Gastrocnemius medialis (tissue), 4 donors: ENCODE measurements at regions not wholly inside any gene's neighbourhood (a gene's known extent, or its start where the extent isn't known, plus 50 kb on each side); places are given as distances from the start of the nearest gene placed in this dataset.

Source experiments
- ATAC-seq, 2 donors: fragments of 150-250 bp; one replicate each; pipeline ENCODE4 v1.9.1; 2016
- DNase-seq, 2 donors: peaks; one replicate each; pipeline ENCODE4 v3.0.0-alpha.2; 2019
- H3K27ac ChIP-seq, 4 donors: fragments of 200-600 bp; sonication (generic); 1 replicate in 1 of 4; 2 replicates in 3 of 4; pipeline ENCODE4 v1.5.1; 2016 to 2018; ENCODE audit warnings: mild to moderate bottlenecking in 2 of 4, moderate library complexity in 1 of 4
- H3K27me3 ChIP-seq, 3 donors: fragments of 200-600 bp; sonication (generic) in 2 of 3; 1 replicate in 1 of 3; 2 replicates in 2 of 3; pipeline versions ENCODE4 v1.5.1 to v1.6.0; 2016 to 2019; ENCODE audit warnings: mild to moderate bottlenecking in 1 of 3, moderate library complexity in 1 of 3
- H3K36me3 ChIP-seq, 2 donors: fragments of 200-600 bp; sonication (generic) in 1 of 2; one replicate each; pipeline ENCODE4 v1.5.1; 2017 to 2018
- H3K4me1 ChIP-seq, 2 donors: fragments of 200-600 bp; sonication (generic) in 1 of 2; one replicate each; pipeline ENCODE4 v1.5.1; 2016 to 2017; ENCODE audit warnings: mild to moderate bottlenecking in 2 of 2
- H3K4me3 ChIP-seq, 4 donors: fragments of 200-600 bp; sonication (generic) in 3 of 4; 1 replicate in 1 of 4; 2 replicates in 3 of 4; pipeline ENCODE4 v1.5.1; 2016 to 2019; ENCODE audit warnings: mild to moderate bottlenecking in 2 of 4
- H3K9me3 ChIP-seq, 3 donors: fragments of 200-600 bp; sonication (generic) in 2 of 3; 1 replicate in 1 of 3; 2 replicates in 2 of 3; pipeline ENCODE4 v1.5.1; 2016 to 2019
- CTCF ChIP-seq, 5 experiments: fragments of 450-650 bp in 3 of 5; fragments of 200-600 bp in 2 of 5; sonication (generic) in 2 of 5; IDR thresholded peaks in 4 of 5; conservative IDR thresholded peaks in 1 of 5; 1 replicate in 4 of 5; 2 replicates in 1 of 5; pipeline ENCODE4 v1.5.1; 2016 to 2019; ENCODE audit warnings: antibody characterized with exemption in 5 of 5, mild to moderate bottlenecking in 3 of 5, moderate library complexity in 3 of 5
- POLR2A ChIP-seq, 2 donors: fragments of 450-650 bp; IDR thresholded peaks; one replicate each; pipeline ENCODE4 v1.6.1; 2017; ENCODE audit warnings: antibody characterized with exemption in 2 of 2, mild to moderate bottlenecking in 2 of 2, moderate library complexity in 2 of 2
- in situ Hi-C, 4 donors: fragments of 200-750 bp; cut with MboI; loops; one replicate each; pipeline versions ENCODE4 v1.15.0 to v1.8.0; 2017; ENCODE audit warnings: low sequenced_read_pairs in 4 of 4
- intact Hi-C: fragments of 100-400 bp; cut with DNase I; formaldehyde crosslinking; loops from one replicate; pipeline ENCODE4 v1.15.1; 2023; ENCODE audit warnings: low total_unique reads

GRCh38 chr1:4513685-4514084, 140.7 kb upstream of the AJAP1 start:
- H3K4me1 ChIP-seq: no peaks in the 10 kb centered on the region
- no peaks in the 10 kb centered on the region for H3K27me3 ChIP-seq
- no peaks in the 10 kb centered on the region for H3K36me3 ChIP-seq
- no peak overlapping the region for H3K27ac ChIP-seq
- TF ChIP-seq POLR2A (IDR thresholded peaks at IDR 0.05) (no peak), CTCF (IDR thresholded peaks at IDR 0.05 in 4 of 5, conservative IDR thresholded peaks at IDR 0.05 in 1 of 5) (no peak)
- H3K4me3 ChIP-seq: no peak overlapping the region
- in situ Hi-C loops: no loop called here
- ATAC-seq (no peak), DNase-seq (no peak)
- intact Hi-C loops: no loop called here
- no peaks in the 10 kb centered on the region for H3K9me3 ChIP-seq

GRCh38 chr1:4515727-4516289, 138.6 kb upstream of the AJAP1 start:
- Histone ChIP-seq H3K4me3 (no peak overlapping the region), H3K36me3 (no peaks in the 10 kb centered on the region), H3K9me3 (no peaks in the 10 kb centered on the region), H3K27ac (no peak overlapping the region), H3K4me1 (no peaks in the 10 kb centered on the region), H3K27me3 (no peaks in the 10 kb centered on the region)
- ATAC-seq (no peak), DNase-seq (no peak)
- in situ Hi-C loops (no loop called here), intact Hi-C loops (no loop called here)
- no peak for TF ChIP-seq POLR2A (IDR thresholded peaks at IDR 0.05)
- TF ChIP-seq CTCF (IDR thresholded peaks at IDR 0.05 in 4 of 5, conservative IDR thresholded peaks at IDR 0.05 in 1 of 5): no peak

- DNase-seq (no peak), ATAC-seq (no peak)
- in situ Hi-C loops: no loop called here
- Histone ChIP-seq H3K9me3 (no peaks in the 10 kb centered on the region), H3K36me3 (no peaks in the 10 kb centered on the region), H3K4me1 (no peaks in the 10 kb centered on the region), H3K27me3 (no peaks in the 10 kb centered on the region), H3K27ac (no peak overlapping the region), H3K4me3 (no peak overlapping the region)
- intact Hi-C loops: no loop called here
- no peak for TF ChIP-seq POLR2A (IDR thresholded peaks at IDR 0.05)
These were observed 137.8 kb upstream of the AJAP1 start for GRCh38 chr1:4516596-4516995.

GRCh38 chr1:4517186-4517954, 137.0 kb upstream of the AJAP1 start:
- H3K36me3 ChIP-seq: no peaks in the 10 kb centered on the region
- intact Hi-C loops: no loop called here
- H3K27me3 ChIP-seq: no peaks in the 10 kb centered on the region
- DNase-seq (no peak), ATAC-seq (no peak)
- TF ChIP-seq CTCF (IDR thresholded peaks at IDR 0.05 in 4 of 5, conservative IDR thresholded peaks at IDR 0.05 in 1 of 5): no peak
- TF ChIP-seq POLR2A (IDR thresholded peaks at IDR 0.05): no peak
- in situ Hi-C loops: no loop called here
- H3K9me3 ChIP-seq: no peaks in the 10 kb centered on the region
- no peaks in the 10 kb centered on the region for H3K4me1 ChIP-seq
- no peak overlapping the region for H3K27ac ChIP-seq
- H3K4me3 ChIP-seq: no peak overlapping the region

- Histone ChIP-seq H3K9me3 (no peaks in the 10 kb centered on the region), H3K27me3 (no peaks in the 10 kb centered on the region), H3K4me1 (no peaks in the 10 kb centered on the region), H3K36me3 (no peaks in the 10 kb centered on the region), H3K4me3 (no peak overlapping the region), H3K27ac (no peak overlapping the region)
- in situ Hi-C loops (no loop called here), intact Hi-C loops (no loop called here)
- TF ChIP-seq CTCF (IDR thresholded peaks at IDR 0.05 in 4 of 5, conservative IDR thresholded peaks at IDR 0.05 in 1 of 5): no peak
- no peak for TF ChIP-seq POLR2A (IDR thresholded peaks at IDR 0.05)
- ATAC-seq (no peak), DNase-seq (no peak)
These were observed 135.8 kb upstream of the AJAP1 start for GRCh38 chr1:4518621-4519020.
